Hematopoietic multipotent progenitor cell treated with erythropoietin and hydrocortisone succinate and interleukin-3 and kit ligand, for 15 days (in vitro differentiated cells): ENCODE measurements at regions not wholly inside any gene's neighbourhood (a gene's known extent, or its start where the extent isn't known, plus 50 kb on each side); places are given as distances from the start of the nearest gene placed in this dataset.
"Not testable (repeated sequence)": the region's sequence is repeated elsewhere in the genome, so short reads cannot be mapped to it uniquely, and the experiment has no call there.

Source experiments
- DNase-seq: peaks from one replicate; pipeline ENCODE4 v3.0.0-alpha.2; 2015; ENCODE audit warnings: low spot score

DNA sequence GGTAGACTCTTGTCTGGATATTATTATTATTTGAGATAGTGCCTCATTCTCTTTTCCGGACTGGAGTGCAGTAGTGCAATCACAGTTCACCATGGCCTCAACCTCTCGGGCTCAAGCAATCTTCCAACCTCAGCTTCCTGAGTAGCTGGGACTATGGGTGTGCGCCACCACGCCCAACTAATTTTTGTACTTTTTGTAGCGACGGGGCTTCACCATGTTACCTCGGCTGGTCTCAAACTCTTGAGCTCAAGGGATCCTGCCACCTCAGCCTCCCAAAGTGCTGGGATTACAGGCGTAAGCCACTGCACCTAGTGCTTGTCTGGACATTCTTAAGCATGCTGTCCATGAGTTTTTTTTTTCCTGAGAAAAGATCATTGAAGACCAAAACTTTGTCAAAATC, 498.9 kb upstream of the RGS6 start:
- no peak for DNase-seq

DNA sequence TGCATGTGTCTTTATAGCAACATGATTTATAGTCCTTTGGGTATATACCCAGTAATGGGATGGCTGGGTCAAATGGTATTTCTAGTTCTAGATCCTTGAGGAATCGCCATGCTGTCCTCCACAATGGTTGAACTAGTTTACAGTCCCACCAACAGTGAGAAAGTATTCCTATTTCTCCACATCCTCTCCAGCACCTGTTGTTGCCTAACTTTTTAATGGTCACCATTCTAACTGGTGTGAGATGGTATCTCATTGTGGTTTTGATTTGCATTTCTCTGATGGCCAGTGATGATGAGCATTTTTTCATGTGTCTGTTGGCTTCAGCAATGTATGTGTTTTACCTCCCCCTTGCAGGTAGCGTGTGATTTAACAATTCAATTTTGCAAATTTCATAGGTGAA, 496.6 kb upstream of the RGS6 start:
- not testable (repeated sequence) for DNase-seq

DNA sequence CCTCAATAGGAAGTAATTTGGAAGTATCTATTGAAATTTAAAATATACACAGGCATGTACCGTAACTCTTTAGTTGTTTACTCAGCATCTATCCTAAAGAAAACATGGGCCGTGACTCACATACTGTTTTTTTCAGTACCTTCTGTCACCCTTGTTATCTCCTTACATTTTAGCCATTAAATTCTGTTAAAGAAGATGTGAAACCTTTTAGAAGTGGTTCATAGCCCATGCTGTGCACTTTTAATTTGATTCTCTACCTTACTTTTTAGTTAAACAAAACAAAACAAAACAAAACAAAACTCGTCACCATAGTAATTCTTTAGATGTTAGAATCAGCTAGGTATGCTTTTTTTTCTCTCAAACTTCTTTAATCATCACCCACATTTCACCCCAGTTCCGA, 494.4 kb upstream of the RGS6 start:
- no peak for DNase-seq

DNA sequence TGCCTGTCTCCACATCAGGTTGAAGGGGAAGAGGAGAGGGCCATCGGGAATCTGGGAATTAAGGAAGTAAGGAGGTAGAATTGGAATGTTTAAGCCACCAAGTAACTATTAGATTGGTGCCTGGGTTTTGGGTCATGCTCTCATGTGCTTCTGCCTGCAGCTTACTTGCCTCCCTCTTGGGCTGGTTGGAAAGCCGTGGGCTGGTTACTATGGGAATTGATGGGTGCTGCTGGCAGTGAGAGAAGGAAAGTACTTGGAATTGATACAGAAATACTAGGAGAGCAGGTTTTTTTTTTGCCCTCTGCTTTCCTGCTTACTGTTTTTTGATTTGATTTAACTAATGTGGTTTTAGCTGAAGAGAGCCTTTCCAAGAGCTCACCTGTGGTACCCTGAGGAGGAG, 493.5 kb upstream of the RGS6 start:
- DNase-seq = no peak

DNA sequence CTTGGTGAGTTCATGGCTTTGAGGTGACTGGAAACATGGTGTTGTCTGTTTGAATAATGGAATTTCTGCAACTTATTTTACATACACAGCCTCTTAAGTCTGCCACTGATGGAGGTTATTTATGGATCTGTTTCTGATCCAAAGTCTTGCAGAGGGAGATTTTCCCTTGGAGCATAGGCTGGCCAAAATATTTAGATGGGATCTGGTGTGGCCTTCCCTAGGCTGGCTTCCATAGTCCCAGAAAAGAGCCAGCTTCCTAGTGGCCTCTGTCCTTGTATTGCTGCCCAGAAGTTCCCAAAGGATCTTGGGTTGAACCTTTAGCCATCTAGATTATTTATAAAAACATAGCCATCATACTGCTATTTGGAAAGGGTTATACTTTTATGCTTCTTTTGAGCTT, 491.1 kb upstream of the RGS6 start:
- DNase-seq = no peak

DNA sequence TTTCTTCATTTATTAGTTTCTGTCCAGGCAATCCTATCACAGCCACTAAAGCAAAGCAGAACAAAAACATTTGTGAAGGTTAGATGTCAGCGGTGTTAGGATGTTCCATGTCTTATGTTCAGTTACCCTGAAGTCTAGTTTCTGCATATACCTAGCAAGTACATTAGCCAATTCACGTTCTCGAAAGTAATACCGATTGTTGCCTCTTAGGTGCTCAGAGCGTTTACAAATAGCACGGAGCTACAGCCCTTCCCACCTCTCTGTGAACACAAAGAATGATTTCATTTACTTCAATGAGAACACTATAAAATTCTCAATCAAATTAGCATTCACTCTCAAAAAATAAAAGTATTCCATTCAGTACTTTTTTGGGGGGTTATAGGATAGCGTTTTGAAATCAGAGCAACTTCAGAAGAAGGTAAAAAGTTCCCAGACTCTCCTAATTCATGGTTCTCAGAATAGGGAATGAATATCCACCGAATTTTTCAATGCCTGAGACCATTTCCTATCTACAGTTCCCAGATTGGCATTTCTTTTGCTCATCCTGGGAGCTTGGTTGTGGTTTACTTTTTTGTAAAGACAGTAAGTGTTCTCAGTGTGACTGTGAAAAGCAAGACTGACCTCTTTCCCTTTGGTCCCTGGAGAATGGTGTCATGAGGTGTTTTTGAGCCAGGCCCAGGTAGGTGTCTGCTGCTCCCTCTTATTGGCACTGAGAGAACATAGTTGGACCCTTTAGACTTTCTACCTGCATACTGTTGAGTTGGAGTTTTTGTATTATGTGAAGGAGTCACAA, 488.0 kb upstream of the RGS6 start:
- no peak for DNase-seq

DNA sequence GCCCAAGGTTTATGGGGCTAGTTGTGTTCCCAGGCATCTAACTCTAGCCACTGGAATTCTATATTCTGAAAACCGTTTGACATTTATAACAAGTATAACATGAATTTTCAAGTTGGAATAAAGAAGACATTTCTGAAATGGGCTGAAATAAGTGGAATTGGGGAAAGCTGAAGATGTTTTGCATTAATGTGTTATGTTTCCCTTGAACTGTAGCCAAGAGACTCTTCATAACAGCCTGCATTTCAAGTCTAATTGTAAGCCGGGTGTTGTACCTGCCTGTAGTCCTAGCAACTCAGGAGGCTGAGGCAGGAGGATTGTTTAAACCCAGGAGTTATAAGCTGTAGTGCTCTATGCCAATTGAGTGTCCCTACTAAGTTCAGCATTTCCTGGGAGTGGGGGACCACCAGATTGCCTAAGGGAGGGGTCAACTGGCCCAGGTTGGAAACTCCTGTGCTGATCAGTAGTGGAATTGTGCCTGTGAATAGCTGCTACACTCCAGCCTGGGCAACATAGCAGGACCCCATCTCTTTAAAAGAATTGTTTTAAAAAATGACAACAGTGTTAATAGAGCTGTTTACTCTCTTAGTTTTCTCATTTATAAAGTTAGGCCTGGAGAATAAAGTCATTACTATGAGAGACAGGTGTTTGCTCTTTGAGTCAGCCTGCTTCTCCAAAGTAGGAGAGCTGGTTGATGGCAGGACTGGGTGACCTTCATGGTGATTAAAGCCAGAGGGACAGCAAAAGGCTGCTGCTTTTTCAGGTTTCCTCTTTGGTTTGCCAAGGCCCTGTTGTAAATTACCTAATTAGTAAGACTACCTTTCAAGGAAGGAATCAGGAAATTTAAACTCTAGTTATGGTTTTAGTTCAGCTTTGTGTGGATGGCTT, 483.6 kb upstream of the RGS6 start:
- DNase-seq = no peak

DNA sequence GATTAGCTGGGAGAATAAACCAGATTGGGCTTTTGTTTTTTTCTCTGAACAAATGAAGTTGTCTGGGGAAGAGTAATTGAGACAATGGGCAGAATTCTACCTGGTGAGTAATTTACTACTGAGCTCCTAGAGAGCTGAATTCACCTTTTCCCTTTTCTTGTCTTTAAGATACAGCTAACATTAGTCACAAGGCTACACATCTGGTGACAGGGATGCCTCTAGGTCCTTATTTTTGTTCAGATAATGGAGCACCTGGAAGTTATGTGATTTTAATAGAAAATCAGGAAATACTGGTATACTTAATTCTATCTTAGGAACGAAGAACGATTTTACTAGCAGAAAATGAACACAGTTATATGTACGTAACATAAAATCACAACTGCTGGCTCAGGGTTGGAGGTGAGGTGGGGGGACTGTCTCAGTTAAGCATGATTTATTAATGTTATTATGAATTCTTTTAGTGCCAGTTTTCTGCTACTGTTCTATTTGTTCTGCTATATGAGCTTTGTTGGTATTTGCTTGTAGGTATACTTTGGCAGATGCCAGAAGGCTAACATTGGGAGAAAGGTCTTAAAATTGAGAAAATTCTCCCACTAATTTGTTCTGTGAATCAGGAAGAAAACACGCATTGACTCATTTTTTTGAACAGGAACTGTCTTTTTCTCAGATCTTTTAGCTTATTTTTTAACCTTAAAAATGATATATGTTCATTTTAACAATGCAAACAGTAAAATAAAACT, 482.7 kb upstream of the RGS6 start:
- DNase-seq = no peak

DNA sequence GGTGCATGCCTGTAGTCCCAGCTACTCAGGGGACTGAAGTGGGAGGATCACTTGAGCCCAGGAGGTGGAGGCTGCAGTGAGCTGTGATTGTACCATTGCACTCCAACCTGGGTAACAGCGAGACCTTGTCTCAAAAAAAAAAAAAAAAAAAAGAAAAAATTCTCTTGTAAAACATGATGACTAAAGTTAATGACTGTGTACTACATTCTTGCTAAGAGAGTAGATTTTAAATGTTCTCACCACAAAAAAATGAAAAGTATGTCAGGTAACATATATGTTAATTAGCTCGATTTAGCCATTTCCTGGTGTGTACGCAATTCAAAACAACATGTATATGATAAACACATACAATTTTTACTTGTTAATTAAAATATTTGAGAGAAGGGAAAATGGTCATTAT, 480.7 kb upstream of the RGS6 start:
- no peak for DNase-seq

DNA sequence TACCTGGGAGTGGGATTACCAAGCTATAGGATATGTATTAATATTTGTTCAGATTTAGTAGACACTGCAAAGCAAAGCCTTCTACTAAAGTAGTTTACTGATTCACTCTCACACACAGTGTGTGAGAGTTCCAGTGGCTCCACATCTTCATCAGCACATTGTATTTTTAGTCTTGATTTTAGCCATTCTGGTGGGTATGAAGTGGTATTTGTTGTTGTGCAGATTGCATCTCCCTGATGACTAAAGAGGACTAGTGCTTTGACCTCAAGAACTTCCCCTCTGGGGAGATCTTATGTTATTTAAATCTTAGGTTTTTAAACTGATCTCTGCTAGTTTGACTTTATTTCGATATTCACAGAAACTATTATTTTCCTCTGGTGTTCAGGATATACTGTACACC, 479.7 kb upstream of the RGS6 start:
- DNase-seq = no peak

DNA sequence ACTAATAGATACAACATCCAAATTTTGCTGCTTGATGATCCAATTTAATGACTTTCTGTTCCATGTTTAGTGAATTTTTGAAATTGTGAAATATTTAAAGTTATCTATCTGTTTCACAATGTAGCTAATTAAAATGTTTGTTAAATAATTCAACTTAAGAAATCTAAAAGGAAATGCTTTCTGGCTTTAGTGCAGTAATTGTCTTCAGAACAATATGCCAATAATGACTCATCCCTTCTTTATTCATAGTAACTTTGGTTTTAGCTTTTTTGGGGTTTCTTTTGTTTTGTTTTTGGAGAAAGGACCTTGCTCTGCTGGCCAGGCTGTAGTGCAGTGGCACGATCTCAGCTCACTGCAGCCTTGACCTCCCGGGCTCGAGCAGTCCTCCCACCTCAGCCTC, 479.2 kb upstream of the RGS6 start:
- DNase-seq = no peak

DNA sequence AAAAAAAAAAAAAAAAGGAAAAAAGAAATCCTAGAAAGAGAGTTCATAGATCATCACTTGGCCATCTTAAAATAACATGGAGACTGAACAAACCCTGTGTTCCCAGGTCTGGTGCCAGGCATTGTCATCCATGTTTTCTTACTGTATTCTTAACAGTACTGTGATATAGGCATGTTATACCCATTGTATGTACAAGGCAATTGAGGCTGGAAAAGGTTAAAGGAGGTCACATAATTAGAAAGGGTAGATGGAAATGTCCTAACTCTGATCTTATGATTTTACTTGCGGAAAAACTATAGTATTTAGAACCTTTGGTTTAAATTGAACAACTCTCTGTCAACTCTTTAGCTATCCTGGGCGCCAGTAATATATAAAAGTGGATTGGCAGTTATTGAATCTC, 478.2 kb upstream of the RGS6 start:
- no peak for DNase-seq

DNA sequence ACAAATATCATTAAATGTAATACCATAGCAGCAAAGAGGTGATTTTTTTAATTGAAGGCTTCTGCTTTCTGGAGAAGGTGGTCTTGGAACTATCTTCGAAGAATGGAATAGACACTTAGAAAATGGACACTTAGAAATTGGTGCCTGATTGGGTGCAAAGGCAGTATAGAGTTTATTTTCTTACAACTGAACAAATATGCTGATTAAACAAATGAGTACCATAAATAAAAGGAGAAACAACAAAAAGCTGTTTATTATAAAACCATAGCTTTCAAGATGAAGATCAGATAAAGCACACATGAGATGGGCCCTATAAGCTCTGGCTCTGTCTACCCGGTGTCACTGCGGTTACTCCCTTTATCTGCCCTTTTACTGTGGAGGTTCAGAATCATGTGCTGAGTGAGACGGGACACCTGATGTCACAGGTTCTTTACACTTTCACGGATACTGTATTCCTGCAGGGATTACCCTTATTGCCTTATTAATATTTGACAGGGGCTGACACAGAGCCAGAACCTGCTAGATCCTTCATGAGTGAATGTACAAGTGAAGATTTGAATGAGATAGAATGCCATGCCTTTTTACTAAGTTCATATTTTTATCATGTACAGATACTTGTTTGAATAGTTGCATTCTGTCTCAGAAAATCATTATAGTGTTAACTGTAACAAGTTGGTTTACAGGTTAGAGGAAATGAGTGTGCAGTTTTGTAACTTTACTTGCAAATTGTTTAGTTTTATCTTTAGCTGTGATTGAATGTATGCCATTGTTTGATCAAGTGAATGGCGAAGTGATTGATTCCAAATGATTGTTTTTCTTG, 477.5 kb upstream of the RGS6 start:
- DNase-seq = no peak

DNA sequence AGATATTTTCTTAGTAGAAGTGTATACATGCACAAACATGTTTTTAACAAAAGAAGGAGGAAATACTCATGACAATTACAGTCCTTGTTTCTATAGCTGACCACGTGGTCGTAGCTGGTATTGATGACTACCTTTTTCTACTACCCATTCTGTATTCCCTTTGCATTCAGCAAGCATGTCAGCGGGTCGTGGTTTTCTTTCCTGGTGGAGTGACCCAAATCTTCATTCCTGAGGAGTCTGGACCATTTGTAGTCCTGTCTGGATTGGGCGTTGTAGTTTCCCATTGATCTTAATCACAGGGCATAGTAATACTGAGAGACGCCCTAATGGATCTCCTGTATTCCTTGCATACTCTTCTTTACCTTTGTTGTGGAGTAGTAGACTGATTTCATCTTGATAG, 472.1 kb upstream of the RGS6 start:
- DNase-seq = no peak

DNA sequence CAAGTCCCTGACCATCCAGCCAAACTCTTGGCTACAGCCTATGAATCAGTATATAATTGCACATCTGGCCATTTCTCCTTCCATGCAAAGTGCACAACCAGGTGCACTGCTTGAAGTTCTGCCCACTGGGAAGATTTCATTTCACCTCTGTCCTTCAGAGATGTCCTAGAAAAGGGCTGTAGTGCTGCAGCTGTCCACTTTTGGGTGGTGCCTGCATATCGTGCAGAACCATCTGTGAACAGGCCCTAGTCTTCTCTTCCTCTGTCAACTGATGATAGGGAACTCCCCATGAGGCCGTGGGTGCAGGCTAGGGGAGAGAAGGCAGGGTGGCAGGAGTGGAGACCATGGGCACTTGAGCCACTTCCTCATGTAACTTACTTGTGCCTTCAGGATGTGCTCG, 470.6 kb upstream of the RGS6 start:
- not testable (repeated sequence) for DNase-seq

DNA sequence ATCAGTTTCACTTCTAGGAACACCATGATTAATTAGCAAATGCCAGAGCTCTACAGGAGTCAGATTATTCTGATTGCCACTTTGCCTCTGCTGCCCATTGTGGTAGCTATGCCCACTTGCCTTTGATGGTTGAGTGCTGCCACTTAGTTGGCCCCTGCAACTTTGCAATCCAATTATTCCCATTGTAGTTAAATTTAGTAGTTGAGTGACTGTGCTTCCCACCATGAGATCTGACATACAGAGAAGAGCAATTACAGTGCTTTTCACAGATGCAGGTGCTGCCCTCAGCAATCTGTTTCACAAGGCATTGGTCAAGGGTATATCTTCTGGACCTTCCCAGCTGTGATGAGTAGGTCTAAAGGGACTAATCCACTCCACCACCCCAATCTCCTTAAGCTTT, 468.4 kb upstream of the RGS6 start:
- DNase-seq = no peak

DNA sequence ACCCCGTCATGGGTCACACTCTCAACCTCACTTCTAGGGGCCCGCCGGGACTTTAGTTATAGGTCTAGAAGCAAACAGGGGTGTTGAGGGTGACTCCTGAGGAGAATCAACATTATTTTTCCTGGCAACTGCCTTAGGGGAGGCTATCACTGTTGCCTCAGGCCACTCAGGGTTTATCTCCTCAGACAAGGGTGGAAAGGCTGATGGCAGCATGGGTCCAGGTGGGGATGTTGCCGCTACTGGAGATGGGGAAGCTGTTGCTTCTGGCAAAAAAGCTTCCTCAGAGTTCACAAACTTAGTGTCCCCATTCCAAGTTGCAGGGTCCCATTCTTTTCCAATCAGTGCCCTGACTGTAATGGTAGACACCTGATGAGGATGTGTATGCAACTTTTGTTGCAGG, 467.4 kb upstream of the RGS6 start:
- DNase-seq = no peak

DNA sequence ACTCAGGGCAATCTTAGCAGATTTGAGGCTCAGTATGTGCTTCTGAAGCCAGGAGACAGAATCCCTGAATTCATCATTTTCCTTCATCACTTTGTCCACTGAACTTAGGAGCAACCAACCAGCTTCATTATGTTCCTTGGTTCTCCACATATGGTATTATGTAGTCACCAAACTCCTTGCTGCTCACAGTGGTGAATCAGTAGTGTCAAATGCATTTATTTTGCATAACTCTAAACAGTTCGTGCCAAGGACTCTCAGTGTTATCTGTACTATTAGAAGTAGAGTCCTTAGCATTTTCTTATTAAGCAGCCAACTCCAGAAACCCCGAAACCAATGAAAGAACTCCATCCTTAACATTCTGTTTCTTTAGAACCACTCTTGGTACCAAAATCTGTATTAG, 466.9 kb upstream of the RGS6 start:
- DNase-seq = no peak

DNA sequence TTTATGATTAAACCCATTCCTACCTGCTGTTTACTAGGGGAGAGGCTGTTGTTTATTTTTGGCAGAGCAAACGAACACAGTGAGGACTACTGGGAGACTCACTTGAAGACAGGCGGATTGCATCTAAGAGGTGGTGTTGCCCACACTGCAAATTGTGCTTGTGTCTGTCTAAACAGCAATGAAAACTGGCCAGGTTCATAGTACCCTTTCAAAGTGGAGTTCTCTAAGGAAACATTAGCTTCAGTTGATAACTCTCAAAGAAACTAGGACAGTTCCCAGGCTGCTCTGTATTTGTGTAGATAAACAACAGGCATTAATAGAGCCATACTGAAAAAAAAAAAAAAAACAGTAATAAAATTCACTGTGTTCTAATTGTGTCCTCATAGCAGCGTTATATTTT, 466.0 kb upstream of the RGS6 start:
- no peak for DNase-seq

DNA sequence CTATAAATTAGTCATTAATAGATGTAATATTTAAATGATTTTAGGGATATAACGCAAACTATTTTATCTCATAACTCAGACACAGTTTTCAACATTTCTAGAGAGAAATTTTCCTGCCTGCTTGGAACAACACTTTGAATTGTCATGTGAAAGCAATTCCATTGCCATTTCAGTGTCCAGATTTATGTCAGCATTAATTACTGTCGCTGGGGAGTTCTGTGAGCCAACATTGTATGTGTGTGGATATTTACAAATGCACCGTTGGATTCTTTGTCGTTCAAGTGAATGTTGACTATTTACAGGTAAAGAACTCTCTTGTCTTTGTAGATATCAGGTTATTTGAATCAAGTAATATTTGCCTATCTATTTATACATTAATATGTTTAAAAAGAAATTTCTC, 465.3 kb upstream of the RGS6 start:
- DNase-seq = no peak

DNA sequence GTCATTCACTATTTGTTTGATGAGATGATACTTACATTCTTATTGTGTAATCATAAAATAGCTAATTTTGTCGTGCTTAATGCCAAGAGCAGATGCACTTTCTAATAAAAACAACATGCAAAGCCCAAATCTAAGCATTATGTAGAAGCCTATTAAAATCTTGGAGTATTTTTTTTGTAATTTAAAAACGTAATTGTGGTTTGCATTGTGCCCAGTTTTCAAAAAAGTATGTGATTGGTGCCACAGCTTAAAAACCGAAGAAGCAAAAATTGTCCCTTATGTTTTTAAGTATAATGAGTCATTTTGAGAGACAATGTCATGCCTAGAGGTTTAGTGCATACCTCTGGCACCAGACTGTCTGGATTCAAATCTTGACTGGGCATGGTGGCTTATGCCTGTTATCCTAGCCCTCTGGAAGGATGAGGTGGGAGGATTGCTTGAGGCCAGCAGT, 464.8 kb upstream of the RGS6 start:
- no peak for DNase-seq

DNA sequence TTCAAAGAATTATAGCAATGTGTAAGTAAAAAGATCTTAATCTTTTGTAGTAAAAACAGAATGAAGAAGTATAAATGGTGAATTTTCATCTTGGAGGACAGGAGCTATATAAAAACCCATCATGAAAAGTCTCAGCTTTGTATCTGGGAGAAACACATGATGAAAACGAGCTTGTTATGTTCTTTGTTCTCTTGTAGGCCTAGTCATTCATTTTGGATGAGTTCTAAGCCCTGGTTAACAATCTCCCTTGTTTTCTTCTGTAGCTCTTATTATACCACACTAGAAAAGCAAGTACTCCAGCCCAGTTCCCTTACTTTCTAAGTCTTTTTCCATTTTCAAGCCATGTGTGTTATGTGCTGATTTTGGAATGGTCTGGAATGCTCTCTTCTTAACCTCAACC, 463.5 kb upstream of the RGS6 start:
- no peak for DNase-seq
